ENCODE measurements at regions not wholly inside any gene's neighbourhood (a gene's known extent, or its start where the extent isn't known, plus 50 kb on each side); places are given as distances from the start of the nearest gene placed in this dataset.
"Not testable (repeated sequence)": the region's sequence is repeated elsewhere in the genome, so short reads cannot be mapped to it uniquely, and the experiment has no call there.

- DNase-seq, result no peak
Measured at GRCh38 chr2:47728551-47728950, 54.4 kb upstream of the MSH6 start.

- DNase-seq, result no peak
Measured at GRCh38 chr2:47727956-47728355, 55.0 kb upstream of the MSH6 start.

DNA sequence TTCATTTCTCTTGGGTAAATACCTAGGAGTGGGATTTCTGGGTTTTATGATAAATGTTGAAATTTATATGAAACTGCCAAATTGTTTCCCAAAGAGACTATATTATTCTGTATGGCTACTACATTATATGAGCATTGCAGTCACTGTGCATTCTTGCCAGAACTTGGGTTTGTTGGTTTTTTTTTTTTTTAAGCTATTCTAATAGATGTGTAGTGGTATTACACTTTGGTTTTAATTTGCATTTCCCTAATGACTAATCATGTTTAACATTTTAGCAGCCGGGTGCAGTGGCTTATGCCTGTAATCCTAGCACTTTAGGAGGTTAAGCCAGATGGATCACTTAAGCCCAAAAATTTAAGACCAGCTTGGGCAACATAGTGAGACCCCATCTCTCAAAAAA lies 56.0 kb upstream of the MSH6 start:
- DNase-seq, result not testable (repeated sequence)

DNA sequence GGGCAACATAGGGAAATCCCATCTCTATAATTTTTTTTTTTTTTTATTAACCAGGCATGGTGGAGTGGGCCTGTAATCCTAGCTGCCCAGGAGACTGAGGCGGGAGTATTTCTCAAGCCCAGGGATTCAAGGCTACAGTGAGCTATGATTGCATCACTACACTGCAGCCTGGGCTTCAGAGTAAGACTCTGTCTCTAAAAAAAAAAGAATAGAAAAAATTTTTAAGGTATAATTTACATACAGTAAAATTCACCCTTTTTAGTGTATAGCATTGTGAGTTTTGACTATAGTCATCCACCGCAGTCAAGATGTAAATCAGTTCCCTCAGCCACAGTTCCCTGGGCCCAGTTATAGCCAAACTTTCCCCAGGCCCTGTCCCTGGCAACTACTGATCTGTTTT lies 57.1 kb upstream of the MSH6 start:
- no peak for DNase-seq

GRCh38 chr2:47724221-47724981 lies 58.5 kb upstream of the MSH6 start:
- no peak for DNase-seq

- no peak for DNase-seq
Measured at GRCh38 chr2:47721296-47721695, 61.6 kb upstream of the MSH6 start.

DNA sequence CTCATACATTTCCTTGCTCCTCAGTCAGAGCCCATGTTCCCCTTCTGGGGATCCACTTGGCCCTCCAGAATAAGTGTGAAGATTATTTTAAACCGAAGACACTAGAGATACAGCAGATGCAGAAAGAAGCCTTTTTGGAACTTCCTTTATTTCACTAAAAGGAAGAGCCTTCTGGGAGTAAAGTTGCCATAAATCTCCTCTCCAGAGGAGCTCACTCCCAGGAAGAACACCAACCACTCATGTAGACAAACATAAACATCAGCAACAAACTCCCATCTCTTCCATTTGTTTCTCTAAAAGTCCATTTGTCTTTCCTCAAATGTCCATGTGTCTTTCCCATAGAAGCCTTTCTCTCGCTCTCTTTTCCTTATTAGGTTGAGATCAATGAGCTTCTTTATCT lies 62.4 kb upstream of the MSH6 start:
- no peak for DNase-seq

GRCh38 chr2:47720036-47720435 lies 62.9 kb upstream of the MSH6 start:
- no peak for DNase-seq

DNA sequence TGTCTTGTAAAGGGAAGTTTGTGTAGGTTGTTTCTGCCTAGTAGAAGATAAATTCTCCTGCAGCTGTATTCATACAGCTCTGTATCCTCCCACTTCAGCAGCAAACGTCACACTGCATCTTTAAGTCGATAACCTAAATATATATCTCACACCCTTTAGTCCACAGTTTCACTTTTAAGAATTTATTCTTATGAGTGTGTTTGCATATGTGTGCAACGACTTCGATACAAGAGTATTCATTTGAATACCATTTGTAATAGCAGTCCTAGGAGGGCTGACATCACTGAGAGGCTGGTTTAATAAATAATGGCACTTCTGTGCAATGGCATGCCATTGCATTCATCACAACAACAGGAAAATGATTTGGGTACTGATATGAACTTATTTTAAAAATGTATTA lies 63.8 kb upstream of the MSH6 start:
- no peak for DNase-seq

- DNase-seq, result not testable (repeated sequence)
Measured at GRCh38 chr2:47716307-47716706, 66.6 kb upstream of the MSH6 start.

DNA sequence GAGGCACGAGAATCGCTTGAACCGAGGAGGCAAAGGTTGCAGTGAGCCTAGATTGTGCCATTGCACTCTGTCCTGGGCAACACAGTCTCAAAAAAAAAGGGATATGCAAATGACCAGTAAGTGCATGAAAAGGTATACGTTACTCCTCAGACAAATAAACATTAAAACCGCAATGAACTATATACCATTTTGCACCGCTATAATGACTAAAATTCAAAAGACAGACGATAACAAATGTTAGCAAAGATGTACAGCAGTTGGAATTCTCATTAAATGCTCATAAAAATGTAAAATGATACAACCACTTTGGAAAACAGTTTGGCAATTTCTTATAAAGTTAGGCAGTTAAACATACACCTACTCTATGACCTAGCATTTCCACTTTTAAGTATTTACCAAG lies 67.4 kb upstream of the MSH6 start:
- no peak for DNase-seq

DNA sequence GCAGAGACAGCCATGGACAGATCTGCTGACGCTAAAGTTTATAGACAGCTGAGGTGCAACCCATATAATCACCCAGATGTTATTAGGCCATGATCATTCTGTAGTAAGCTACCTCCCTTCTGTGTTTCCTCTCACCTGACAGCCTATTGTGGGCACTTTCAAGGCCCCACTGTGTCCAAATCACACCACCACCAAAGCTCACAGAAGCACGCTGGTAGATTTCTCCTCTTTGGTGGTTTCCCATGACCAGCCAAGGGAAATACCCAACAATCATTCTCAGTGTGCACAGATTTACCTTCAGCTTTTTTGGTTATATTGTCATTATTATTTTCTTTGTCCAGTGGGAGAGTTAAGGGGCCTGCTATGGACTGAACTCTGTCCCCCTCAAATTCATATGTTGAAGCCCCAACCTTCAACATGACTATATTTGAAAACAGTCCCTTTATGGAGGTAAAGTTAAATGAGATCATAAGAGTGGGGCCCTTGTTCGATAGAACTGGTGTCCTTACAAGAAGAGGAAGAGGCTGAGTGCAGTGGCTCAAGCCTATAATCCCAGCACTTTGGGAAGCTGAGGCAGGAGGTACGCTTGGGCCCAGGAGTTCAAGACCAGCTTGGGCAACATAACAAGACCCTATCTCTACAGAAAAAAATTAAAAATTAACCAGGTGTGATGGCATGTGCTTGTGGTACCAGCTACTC lies 74.0 kb upstream of the MSH6 start:
- DNase-seq, result no peak

DNA sequence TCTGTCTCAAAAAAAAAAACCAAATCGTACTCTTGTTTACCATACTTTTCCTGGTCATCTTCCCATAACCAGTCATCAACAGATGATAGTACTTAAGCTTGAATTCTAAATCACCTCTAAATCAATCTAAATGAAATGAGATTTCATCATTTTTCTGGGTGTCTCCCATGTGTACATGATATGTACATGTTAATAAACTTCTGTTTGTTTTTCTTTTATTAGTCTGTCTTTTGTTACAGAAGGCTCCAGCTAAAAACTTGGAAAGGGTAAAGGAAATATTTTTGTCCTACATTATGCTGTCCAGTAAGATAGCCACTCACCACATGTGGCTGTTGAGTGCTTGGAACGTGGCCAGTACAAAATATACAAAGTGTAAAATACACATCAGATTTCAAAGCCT lies 78.7 kb upstream of the MSH6 start:
- DNase-seq, result no peak

GRCh38 chr2:47699533-47700215 lies 83.3 kb upstream of the MSH6 start:
- no peak for DNase-seq

- DNase-seq, result not testable (repeated sequence)
Measured at GRCh38 chr2:47698436-47698972, 84.4 kb upstream of the MSH6 start.

- not testable (repeated sequence) for DNase-seq
Measured at GRCh38 chr2:47697681-47698435, 85.1 kb upstream of the MSH6 start.

DNA sequence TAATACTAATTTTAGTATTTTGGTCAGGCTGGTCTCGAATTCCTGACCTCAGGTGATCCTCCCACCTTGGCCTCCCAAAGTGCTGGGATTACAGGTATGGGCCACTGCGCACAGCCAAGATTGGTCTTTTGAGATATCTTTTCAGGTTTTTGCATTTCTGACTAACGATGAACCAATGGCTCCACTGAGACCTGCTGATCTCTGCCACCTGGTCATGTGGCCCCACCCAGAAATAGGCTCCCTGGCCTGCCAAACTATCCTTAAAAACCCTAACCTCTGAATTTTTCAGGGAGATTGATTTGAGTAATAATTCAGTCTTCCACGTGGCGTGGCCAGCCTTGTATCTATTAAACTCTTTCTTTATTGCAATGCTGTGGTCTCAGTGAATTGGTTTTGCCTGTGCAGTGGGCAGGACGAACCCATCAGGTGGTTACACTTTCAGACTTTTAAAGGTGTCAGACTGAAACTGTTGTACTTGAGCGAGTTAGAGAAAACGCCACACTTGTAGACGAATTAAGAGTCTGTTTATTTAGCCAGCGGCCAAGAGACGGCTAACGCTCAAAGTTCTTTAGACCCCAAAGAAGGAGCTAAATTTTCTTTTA lies 85.8 kb upstream of the MSH6 start:
- no peak for DNase-seq

DNA sequence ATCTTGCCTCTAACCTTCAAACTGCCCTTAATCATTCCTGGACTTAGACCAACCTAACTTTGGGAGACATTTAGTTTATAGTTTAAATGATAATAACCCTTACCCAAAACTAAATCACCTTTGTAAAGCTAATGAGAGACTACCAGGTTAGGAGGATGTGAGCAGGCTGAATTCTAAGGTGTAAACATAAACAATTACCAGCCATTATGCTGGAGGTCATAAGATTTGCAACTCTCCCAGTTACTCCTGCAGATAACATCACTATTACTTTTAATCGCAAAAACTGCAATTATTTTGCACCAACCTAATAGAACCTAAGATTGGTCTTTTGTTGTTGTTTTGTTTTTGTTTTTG lies 86.5 kb upstream of the MSH6 start:
- no peak for DNase-seq

DNA sequence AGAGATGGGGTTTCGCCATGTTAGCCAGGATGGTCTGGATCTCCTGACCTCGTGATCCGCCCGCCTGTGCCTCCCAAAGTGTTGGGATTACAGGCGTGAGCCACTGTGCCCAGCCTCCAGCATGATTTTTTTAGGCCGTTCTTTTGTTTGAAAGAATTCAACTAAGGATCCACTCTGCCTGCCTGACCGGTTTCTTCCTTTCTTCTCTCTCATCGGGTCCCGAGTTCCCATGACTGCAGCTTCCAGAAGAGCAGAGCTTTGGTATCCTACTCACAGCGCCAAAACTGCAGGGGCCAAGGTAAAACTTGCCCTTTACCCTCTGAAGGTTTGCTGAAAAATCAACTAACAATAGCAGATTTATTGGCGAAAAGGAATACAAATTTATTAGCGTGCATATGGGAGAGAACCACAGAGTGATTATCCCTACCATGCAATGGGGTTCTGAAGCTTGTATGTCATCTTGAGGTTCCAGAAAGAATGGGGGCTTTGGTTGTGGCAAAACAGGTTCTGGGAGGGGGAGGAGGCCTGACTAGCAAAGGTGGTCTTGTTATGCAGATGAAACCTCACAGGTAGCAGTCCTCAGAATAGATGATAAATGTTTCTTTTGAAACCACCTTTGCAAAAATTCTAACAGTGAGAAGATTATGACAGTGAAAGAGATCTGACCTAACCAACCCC lies 87.0 kb upstream of the MSH6 start:
- no peak for DNase-seq

- DNase-seq, result not testable (repeated sequence)
Measured at GRCh38 chr2:47694451-47694850, 88.5 kb upstream of the MSH6 start.

GRCh38 chr2:47690706-47691325 lies 92.1 kb upstream of the MSH6 start:
- DNase-seq, result not testable (repeated sequence)

DNA sequence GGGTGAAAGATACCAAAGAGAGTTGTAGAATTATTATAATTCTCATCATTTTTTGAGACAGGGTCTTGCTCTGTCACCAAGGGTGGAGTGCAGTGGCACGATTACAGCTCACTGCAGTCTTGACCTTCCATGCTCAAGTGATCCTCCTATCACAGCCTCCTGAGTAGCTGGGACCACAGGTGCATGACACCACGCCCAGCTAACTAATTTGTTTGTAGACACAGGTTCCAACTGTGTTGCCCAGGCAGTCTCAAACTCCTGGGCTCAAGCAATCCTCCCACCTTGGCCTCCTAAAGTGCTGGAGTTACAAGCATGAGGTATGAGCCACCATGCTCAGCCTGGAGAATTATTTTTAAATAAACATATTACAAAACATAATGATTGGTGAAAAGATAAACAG lies 92.8 kb upstream of the MSH6 start:
- no peak for DNase-seq

Measured in NCI-H2171 (cell line).